ENCODE measurements at regions not wholly inside any gene's neighbourhood (a gene's known extent, or its start where the extent isn't known, plus 50 kb on each side); places are given as distances from the start of the nearest gene placed in this dataset.

DNA sequence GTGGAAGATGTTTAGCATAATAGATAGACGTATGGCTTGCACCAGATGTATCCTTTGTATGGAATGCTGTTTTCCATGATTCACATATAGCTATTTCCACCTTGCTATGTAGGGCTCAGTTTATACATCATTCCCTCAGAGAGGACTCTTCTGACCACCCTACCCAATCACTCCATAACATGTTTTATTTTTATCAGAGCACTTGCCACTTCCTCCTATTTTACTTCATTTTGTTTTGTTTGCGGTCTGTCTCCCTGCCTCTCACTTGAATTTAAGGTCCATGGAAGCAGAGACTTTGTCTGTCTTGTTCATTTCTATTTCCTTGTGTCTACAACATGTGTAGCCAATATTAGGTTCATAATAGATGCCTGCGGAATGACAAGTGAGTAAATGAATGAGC lies 266.9 kb upstream of the CITED2 start:
- Histone ChIP-seq H4K20me1 (ENCODE audit: insufficient read depth, poor library complexity, severe bottlenecking) (no peaks in the 10 kb centered on the region), H3K4me1 (ENCODE audit: insufficient read depth) (peaks cover 14% of the 10 kb centered on the region), H2AFZ (no peak overlapping the region), H3K9me3 (ENCODE audit: low read depth) (no peaks in the 10 kb centered on the region), H3K27me3 (no peaks in the 10 kb centered on the region), H3K36me3 (replicated peaks; ENCODE audit: insufficient read depth, low read depth) (no peaks in the 10 kb centered on the region), H3K4me2 (no peak overlapping the region), H3K9me2 (replicated peaks; ENCODE audit: insufficient read depth) (no peaks in the 10 kb centered on the region), H3K4me3 (no peak overlapping the region), H3K27ac (no peak overlapping the region), H3K79me2 (no peaks in the 10 kb centered on the region)
- 95% methylated on average over 3 of the region's 3 CpGs for WGBS (ENCODE audit: low lambda C conversion rate, missing lambda C conversion rate)
- TF ChIP-seq EZH2phosphoT487 (IDR thresholded peaks at IDR 0.05; ENCODE audit: low read depth, severe bottlenecking, unreplicated experiment) (no peak), EZH2 (IDR thresholded peaks at IDR 0.05; ENCODE audit: borderline replicate concordance) (no peak)
- TF ChIP-seq, protein P1, sequence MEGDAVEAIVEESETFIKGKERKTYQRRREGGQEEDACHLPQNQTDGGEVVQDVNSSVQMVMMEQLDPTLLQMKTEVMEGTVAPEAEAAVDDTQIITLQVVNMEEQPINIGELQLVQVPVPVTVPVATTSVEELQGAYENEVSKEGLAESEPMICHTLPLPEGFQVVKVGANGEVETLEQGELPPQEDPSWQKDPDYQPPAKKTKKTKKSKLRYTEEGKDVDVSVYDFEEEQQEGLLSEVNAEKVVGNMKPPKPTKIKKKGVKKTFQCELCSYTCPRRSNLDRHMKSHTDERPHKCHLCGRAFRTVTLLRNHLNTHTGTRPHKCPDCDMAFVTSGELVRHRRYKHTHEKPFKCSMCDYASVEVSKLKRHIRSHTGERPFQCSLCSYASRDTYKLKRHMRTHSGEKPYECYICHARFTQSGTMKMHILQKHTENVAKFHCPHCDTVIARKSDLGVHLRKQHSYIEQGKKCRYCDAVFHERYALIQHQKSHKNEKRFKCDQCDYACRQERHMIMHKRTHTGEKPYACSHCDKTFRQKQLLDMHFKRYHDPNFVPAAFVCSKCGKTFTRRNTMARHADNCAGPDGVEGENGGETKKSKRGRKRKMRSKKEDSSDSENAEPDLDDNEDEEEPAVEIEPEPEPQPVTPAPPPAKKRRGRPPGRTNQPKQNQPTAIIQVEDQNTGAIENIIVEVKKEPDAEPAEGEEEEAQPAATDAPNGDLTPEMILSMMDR (IDR thresholded peaks at IDR 0.05; ENCODE audit: poor library complexity): no peak
- no peak for DNase-seq (ENCODE audit: low spot score)

DNA sequence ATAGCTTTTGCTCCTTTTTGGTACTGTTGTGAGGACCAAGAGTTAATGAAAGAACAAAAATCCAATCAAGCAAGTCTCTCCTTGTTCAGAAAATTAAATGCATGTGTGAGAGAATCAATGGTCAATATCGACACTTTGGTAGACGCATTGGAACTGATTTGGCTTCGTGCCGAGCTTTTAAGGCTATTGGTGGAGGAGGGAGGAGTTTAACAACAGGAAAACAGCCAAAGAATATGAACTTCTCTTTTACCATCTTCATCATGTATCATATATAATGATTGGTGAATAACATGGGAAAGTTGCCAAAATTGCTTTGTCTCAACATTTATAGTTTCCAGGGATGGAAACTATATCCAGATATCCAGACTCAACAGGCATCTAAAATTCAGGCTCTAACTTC lies 266.5 kb upstream of the CITED2 start:
- H3K4me2 ChIP-seq: no peak overlapping the region
- TF ChIP-seq EZH2 (IDR thresholded peaks at IDR 0.05; ENCODE audit: borderline replicate concordance): no peak
- TF ChIP-seq, protein P1 (IDR thresholded peaks at IDR 0.05; ENCODE audit: poor library complexity): no peak
- no peak for TF ChIP-seq EZH2phosphoT487 (IDR thresholded peaks at IDR 0.05; ENCODE audit: low read depth, severe bottlenecking, unreplicated experiment)
- no peaks in the 10 kb centered on the region for H3K36me3 ChIP-seq (replicated peaks; ENCODE audit: insufficient read depth, low read depth)
- H2AFZ ChIP-seq: no peak overlapping the region
- H3K27ac ChIP-seq: no peak overlapping the region
- no peak for DNase-seq (ENCODE audit: low spot score)
- 98% methylated on average over 4 of the region's 4 CpGs for WGBS (ENCODE audit: low lambda C conversion rate, missing lambda C conversion rate)
- no peak overlapping the region for H3K4me3 ChIP-seq
- H3K27me3 ChIP-seq: no peaks in the 10 kb centered on the region
- H3K79me2 ChIP-seq: no peaks in the 10 kb centered on the region
- H4K20me1 ChIP-seq (ENCODE audit: insufficient read depth, poor library complexity, severe bottlenecking): no peaks in the 10 kb centered on the region
- H3K9me3 ChIP-seq (ENCODE audit: low read depth): no peaks in the 10 kb centered on the region
- no peaks in the 10 kb centered on the region for H3K9me2 ChIP-seq (replicated peaks; ENCODE audit: insufficient read depth)
- H3K4me1 ChIP-seq (ENCODE audit: insufficient read depth): peaks cover 14% of the 10 kb centered on the region

DNA sequence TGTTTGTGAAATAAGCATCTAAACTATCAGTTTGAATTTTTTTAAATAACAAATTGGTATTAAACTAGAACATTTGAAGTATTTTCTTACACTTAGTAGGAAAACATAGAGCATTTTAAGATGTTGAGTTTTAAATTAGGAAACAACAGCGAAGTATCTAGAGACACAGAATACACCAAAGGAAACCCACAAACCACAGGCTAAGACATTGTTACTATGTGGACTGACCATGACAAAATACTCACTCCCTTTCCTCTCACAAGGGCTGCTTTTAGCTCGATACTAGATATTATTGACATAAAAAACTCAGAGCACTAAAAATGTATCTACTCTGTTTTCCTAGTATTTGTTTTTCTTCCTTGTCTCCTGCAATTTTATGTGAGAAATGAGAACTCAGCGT lies 266.0 kb upstream of the CITED2 start:
- H3K9me2 ChIP-seq (replicated peaks; ENCODE audit: insufficient read depth): no peaks in the 10 kb centered on the region
- H3K27me3 ChIP-seq: no peaks in the 10 kb centered on the region
- H3K4me3 ChIP-seq: no peak overlapping the region
- H3K9me3 ChIP-seq (ENCODE audit: low read depth): no peaks in the 10 kb centered on the region
- no peaks in the 10 kb centered on the region for H3K79me2 ChIP-seq
- H3K4me1 ChIP-seq (ENCODE audit: insufficient read depth): peaks cover 14% of the 10 kb centered on the region
- no peak for DNase-seq (ENCODE audit: low spot score)
- no peak overlapping the region for H2AFZ ChIP-seq
- H3K4me2 ChIP-seq: no peak overlapping the region
- WGBS (ENCODE audit: low lambda C conversion rate, missing lambda C conversion rate): 96% methylated on average over 3 of the region's 3 CpGs
- no peak overlapping the region for H3K27ac ChIP-seq
- no peak for TF ChIP-seq EZH2 (IDR thresholded peaks at IDR 0.05; ENCODE audit: borderline replicate concordance)
- no peak for TF ChIP-seq EZH2phosphoT487 (IDR thresholded peaks at IDR 0.05; ENCODE audit: low read depth, severe bottlenecking, unreplicated experiment)
- TF ChIP-seq, protein P1 (IDR thresholded peaks at IDR 0.05; ENCODE audit: poor library complexity): no peak
- no peaks in the 10 kb centered on the region for H4K20me1 ChIP-seq (ENCODE audit: insufficient read depth, poor library complexity, severe bottlenecking)
- no peaks in the 10 kb centered on the region for H3K36me3 ChIP-seq (replicated peaks; ENCODE audit: insufficient read depth, low read depth)

DNA sequence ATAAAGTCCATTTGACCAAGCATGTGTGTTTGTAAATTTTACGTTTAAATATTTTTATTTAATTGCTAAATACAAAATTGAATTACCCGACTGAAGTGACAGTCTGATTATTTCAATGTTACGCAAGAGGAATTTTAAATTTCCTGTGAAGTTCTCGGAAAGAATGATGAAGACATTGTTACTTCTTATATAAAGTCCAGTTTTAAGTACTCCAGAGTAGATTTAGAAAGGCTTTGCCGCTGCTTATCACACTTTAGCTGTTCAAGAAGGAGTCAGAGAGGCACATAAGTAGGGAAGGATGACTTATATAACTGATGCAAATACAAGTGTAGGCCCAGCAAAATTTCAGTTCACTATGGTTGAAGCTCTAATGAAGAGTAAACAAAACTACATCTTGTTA lies 265.1 kb upstream of the CITED2 start:
- Histone ChIP-seq H3K4me1 (ENCODE audit: insufficient read depth) (peaks cover 4% of the 10 kb centered on the region), H4K20me1 (ENCODE audit: insufficient read depth, poor library complexity, severe bottlenecking) (no peaks in the 10 kb centered on the region), H3K4me3 (no peak overlapping the region), H2AFZ (no peak overlapping the region), H3K79me2 (no peaks in the 10 kb centered on the region), H3K9me3 (ENCODE audit: low read depth) (no peaks in the 10 kb centered on the region), H3K27ac (no peak overlapping the region), H3K27me3 (no peaks in the 10 kb centered on the region), H3K9me2 (replicated peaks; ENCODE audit: insufficient read depth) (no peaks in the 10 kb centered on the region), H3K36me3 (replicated peaks; ENCODE audit: insufficient read depth, low read depth) (no peaks in the 10 kb centered on the region), H3K4me2 (no peak overlapping the region)
- no peak for DNase-seq (ENCODE audit: low spot score)
- 95% methylated on average over 5 of the region's 5 CpGs for WGBS (ENCODE audit: low lambda C conversion rate, missing lambda C conversion rate)
- no peak for TF ChIP-seq EZH2phosphoT487 (IDR thresholded peaks at IDR 0.05; ENCODE audit: low read depth, severe bottlenecking, unreplicated experiment)
- TF ChIP-seq, protein P1 (IDR thresholded peaks at IDR 0.05; ENCODE audit: poor library complexity): no peak
- no peak for TF ChIP-seq EZH2 (IDR thresholded peaks at IDR 0.05; ENCODE audit: borderline replicate concordance)

Measured in hepatocyte (in vitro differentiated cells).